HEK293T (cell line): ENCODE measurements at regions not wholly inside any gene's neighbourhood (a gene's known extent, or its start where the extent isn't known, plus 50 kb on each side); places are given as distances from the start of the nearest gene placed in this dataset.

Experiments
- BHLHE40 ChIP-seq: fragments of 450-650 bp; IDR thresholded peaks from 2 replicates; pipeline ENCODE4 v1.6.1; 2016; ENCODE audit warnings: mild to moderate bottlenecking, moderate library complexity, borderline replicate concordance
- CTBP1 ChIP-seq: fragments of 450-650 bp; IDR thresholded peaks from 2 replicates; pipeline ENCODE4 v1.6.1; 2016; ENCODE audit warnings: borderline replicate concordance
- ELF4 ChIP-seq: fragments of 450-650 bp; IDR thresholded peaks from 2 replicates; pipeline ENCODE4 v1.6.1; 2017; ENCODE audit warnings: antibody characterized with exemption
- FOXA1 ChIP-seq: fragments of 450-650 bp; IDR thresholded peaks from 2 replicates; pipeline ENCODE4 v1.6.1; 2016; ENCODE audit warnings: mild to moderate bottlenecking
- FOXK2 ChIP-seq: fragments of 450-650 bp; IDR thresholded peaks from 2 replicates; pipeline ENCODE4 v1.6.1; 2016; ENCODE audit warnings: mild to moderate bottlenecking
- FOXM1 ChIP-seq: fragments of 450-650 bp; IDR thresholded peaks from 2 replicates; pipeline ENCODE4 v1.6.1; 2017; ENCODE audit warnings: mild to moderate bottlenecking, borderline replicate concordance
- HDGF ChIP-seq: fragments of 450-650 bp; IDR thresholded peaks from 2 replicates; pipeline ENCODE4 v1.6.1; 2017; ENCODE audit warnings: antibody characterized with exemption, borderline replicate concordance
- L3MBTL2 ChIP-seq: fragments of 450-650 bp; conservative IDR thresholded peaks from 2 replicates; pipeline ENCODE4 v1.6.1; 2016; ENCODE audit warnings: mild to moderate bottlenecking
- LEF1 ChIP-seq: fragments of 450-650 bp; IDR thresholded peaks from 2 replicates; pipeline ENCODE4 v1.6.1; 2017; ENCODE audit warnings: mild to moderate bottlenecking, borderline replicate concordance
- NFRKB ChIP-seq: fragments of 450-650 bp; IDR thresholded peaks from 2 replicates; pipeline ENCODE4 v1.6.1; 2016; ENCODE audit warnings: mild to moderate bottlenecking, moderate library complexity
- SP1 ChIP-seq: fragments of 450-650 bp; IDR thresholded peaks from 2 replicates; pipeline ENCODE4 v1.6.1; 2017
- SUZ12 ChIP-seq: fragments of 450-650 bp; IDR thresholded peaks from 2 replicates; pipeline ENCODE4 v1.6.1; 2016; ENCODE audit warnings: mild to moderate bottlenecking
- TARDBP ChIP-seq: fragments of 450-650 bp; IDR thresholded peaks from 2 replicates; pipeline ENCODE4 v1.6.1; 2016
- ZNF384 ChIP-seq: fragments of 450-650 bp; IDR thresholded peaks from 2 replicates; pipeline ENCODE4 v1.6.1; 2016

DNA sequence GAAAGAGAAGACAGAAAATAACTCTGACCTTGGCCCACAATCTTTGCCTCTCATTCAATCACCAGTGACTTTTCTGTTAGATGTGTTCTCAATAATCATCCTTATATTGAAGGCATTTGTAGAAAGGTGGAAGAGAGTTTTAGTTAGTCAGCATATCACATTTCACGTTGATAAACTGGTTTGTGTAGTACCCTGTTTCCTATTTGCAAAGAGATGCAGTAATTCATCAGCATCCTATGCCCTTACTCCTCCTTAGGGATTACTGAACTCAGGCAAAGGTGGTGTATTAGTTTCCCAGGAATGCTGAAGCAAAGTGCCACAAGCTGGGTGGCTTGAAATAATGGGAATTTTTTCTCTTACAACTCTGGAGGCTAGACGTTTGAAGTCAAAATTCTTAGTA lies 145.0 kb downstream of the SPP2 start:
- TF ChIP-seq SP1, result no peak
- TF ChIP-seq TARDBP, result no peak
- TF ChIP-seq NFRKB, result no peak
- TF ChIP-seq FOXK2, result no peak
- no peak for TF ChIP-seq ELF4
- TF ChIP-seq FOXA1, result no peak
- TF ChIP-seq BHLHE40, result no peak
- TF ChIP-seq FOXM1, result no peak
- no peak for TF ChIP-seq HDGF
- no peak for TF ChIP-seq SUZ12
- TF ChIP-seq L3MBTL2, result no peak
- TF ChIP-seq ZNF384, result no peak
- TF ChIP-seq LEF1, result no peak
- TF ChIP-seq CTBP1, result no peak
